SK-N-SH (cell line): ENCODE measurements at regions not wholly inside any gene's neighbourhood (a gene's known extent, or its start where the extent isn't known, plus 50 kb on each side); places are given as distances from the start of the nearest gene placed in this dataset.

Source experiments
- CTCF ChIA-PET: fragments of 300-600, 350-600 bp; formaldehyde crosslinking; extraction: SDS; loops from one replicate; lab custom pipeline; 2021; lab: Yijun Ruan, JAX
- POLR2A ChIA-PET: fragments of 350-600 bp; sonication (Branson Sonifier 250); formaldehyde crosslinking; extraction: SDS; loops from one replicate; lab custom pipeline; 2020; ENCODE audit warnings: antibody characterized with exemption, inconsistent platforms; lab: Yijun Ruan, JAX
- DNase-seq: peaks from one replicate; pipeline ENCODE4 v3.0.0; 2012
- H2AFZ ChIP-seq: fragments of 200-600 bp; sonication (generic); 2 replicates; pipeline ENCODE4 v1.8.1; 2016; ENCODE audit warnings: antibody characterized with exemption, mild to moderate bottlenecking, low read depth
- H3F3A ChIP-seq: fragments of 200-600 bp; sonication (generic); replicated peaks from 2 replicates; pipeline ENCODE3; 2016; ENCODE audit warnings: antibody characterized with exemption, mild to moderate bottlenecking; ENCODE audit not compliant: insufficient read depth
- H3K27ac ChIP-seq, 2 experiments: fragments of 200-500 bp in 1 of 2; fragments of 200-600 bp in 1 of 2; sonication (Bioruptor generic) in 1 of 2; sonication (generic), shearing (Covaris generic) in 1 of 2; 2 replicates each; pipeline versions ENCODE4 v1.5.1 to v1.6.1; 2014 to 2016; ENCODE audit warnings: low read depth in 2 of 2, inconsistent platforms in 1 of 2, low read length in 1 of 2, mild to moderate bottlenecking in 1 of 2, mixed read lengths in 1 of 2
- H3K27me3 ChIP-seq: fragments of 200-600 bp; sonication (generic), shearing (Covaris generic); 2 replicates; pipeline ENCODE4 v1.6.1; 2016; ENCODE audit warnings: mixed run types; ENCODE audit not compliant: insufficient read depth
- H3K36me3 ChIP-seq, 2 experiments: fragments of 200-500 bp in 1 of 2; fragments of 200-600 bp in 1 of 2; sonication (Bioruptor generic) in 1 of 2; sonication (generic) in 1 of 2; replicated peaks in 1 of 2; 2 replicates each; pipeline versions ENCODE3 to v1.5.1; 2014 to 2016; ENCODE audit warnings: low read length in 1 of 2, mild to moderate bottlenecking in 1 of 2; ENCODE audit not compliant: insufficient read depth in 2 of 2, control insufficient read depth in 1 of 2
- H3K4me1 ChIP-seq, 2 experiments: fragments of 200-500 bp in 1 of 2; fragments of 200-600 bp in 1 of 2; sonication (Bioruptor generic) in 1 of 2; sonication (generic), shearing (Covaris generic) in 1 of 2; 2 replicates each; pipeline versions ENCODE4 v1.5.1 to v1.6.1; 2014 to 2016; ENCODE audit warnings: low read depth in 1 of 2, low read length in 1 of 2, mixed run types in 1 of 2; ENCODE audit not compliant: insufficient read depth in 2 of 2, control insufficient read depth in 1 of 2
- H3K4me2 ChIP-seq: fragments of 200-600 bp; sonication (generic), shearing (Covaris generic); 2 replicates; pipeline ENCODE4 v1.6.1; 2017; ENCODE audit warnings: mixed run types
- H3K4me3 ChIP-seq, 2 experiments: fragments of 200-500 bp in 1 of 2; fragments of 200-600 bp in 1 of 2; sonication (Bioruptor generic) in 1 of 2; sonication (generic), shearing (Covaris generic) in 1 of 2; 2 replicates each; pipeline versions ENCODE4 v1.5.1 to v1.8.1; 2014 to 2016; ENCODE audit warnings: low read depth in 2 of 2, inconsistent platforms in 1 of 2, low read length in 1 of 2, mild to moderate bottlenecking in 1 of 2, mixed read lengths in 1 of 2, moderate library complexity in 1 of 2
- H3K79me2 ChIP-seq: fragments of 200-600 bp; sonication (generic); 2 replicates; pipeline ENCODE4 v1.8.1; 2017; ENCODE audit warnings: mild to moderate bottlenecking; ENCODE audit not compliant: insufficient read depth
- H3K9ac ChIP-seq: fragments of 200-600 bp; sonication (generic); 2 replicates; pipeline ENCODE4 v1.6.1; 2017; ENCODE audit warnings: mixed run types
- H3K9me2 ChIP-seq: fragments of 200-600 bp; sonication (generic); 2 replicates; pipeline ENCODE4 v1.6.1; 2017; ENCODE audit warnings: mixed run types
- H3K9me3 ChIP-seq: fragments of 200-600 bp; sonication (generic); 2 replicates; pipeline ENCODE4 v1.6.1; 2017; ENCODE audit warnings: mixed run types, mild to moderate bottlenecking, moderate library complexity
- H4K20me1 ChIP-seq: fragments of 200-600 bp; sonication (generic); 2 replicates; pipeline ENCODE4 v1.6.1; 2017; ENCODE audit warnings: mild to moderate bottlenecking, mixed run types; ENCODE audit not compliant: insufficient read depth
- ELF1 ChIP-seq: IDR thresholded peaks from 2 replicates; pipeline ENCODE4 v1.4.0; 2012
- FOSL2 ChIP-seq: IDR thresholded peaks from 2 replicates; pipeline ENCODE4 v1.4.0; 2012; ENCODE audit warnings: low read depth, mild to moderate bottlenecking, moderate library complexity, borderline replicate concordance
- FOXJ3 ChIP-seq: sonication (generic); formaldehyde crosslinking; IDR thresholded peaks from 2 replicates; pipeline ENCODE4 v1.5.1; 2020; ENCODE audit warnings: mild to moderate bottlenecking, missing genetic modification reagents
- MXI1 ChIP-seq: IDR thresholded peaks from 2 replicates; pipeline ENCODE4 v1.6.1; 2012; ENCODE audit warnings: mild to moderate bottlenecking, low read depth, low read length, improper control_type of control experiment
- NFIC ChIP-seq: IDR thresholded peaks from 2 replicates; pipeline ENCODE4 v1.4.0; 2012; ENCODE audit warnings: borderline replicate concordance
- NRF1 ChIP-seq: IDR thresholded peaks from 2 replicates; pipeline ENCODE4 v1.6.1; 2012; ENCODE audit warnings: low read depth, mild to moderate bottlenecking, low read length
- RAD21 ChIP-seq: IDR thresholded peaks from 2 replicates; pipeline ENCODE4 v1.6.1; 2012; ENCODE audit warnings: mild to moderate bottlenecking, low read length
- RCOR1 ChIP-seq: fragments of 150-350 bp; IDR thresholded peaks from 2 replicates; pipeline ENCODE4 v1.6.1; 2017; ENCODE audit warnings: antibody characterized with exemption, low read length
- REST ChIP-seq: IDR thresholded peaks from 2 replicates; pipeline ENCODE4 v1.6.1; 2012; ENCODE audit warnings: mild to moderate bottlenecking, low read depth, low read length, moderate library complexity
- WGBS: methylation state at CpG from one replicate; pipeline ENCODE4 v1.1.6; 2017; ENCODE audit warnings: low lambda C conversion rate; 5-methylcytosine and 5-hydroxymethylcytosine counted together

GRCh38 chr10:35795131-35795824 lies 153.2 kb upstream of the FZD8 start:
- POLR2A ChIA-PET: no interaction called here
- CTCF ChIA-PET: no interaction called here
- no peaks in the 10 kb centered on the region for H4K20me1 ChIP-seq
- no peaks in the 10 kb centered on the region for H3K4me1 ChIP-seq
- no peaks in the 10 kb centered on the region for H3K9me3 ChIP-seq
- 58% methylated on average over 12 of the region's 13 CpGs for WGBS
- TF ChIP-seq FOSL2: no peak
- TF ChIP-seq, all 33 proteins: peak for 0
- no peak overlapping the region; the same call in 1 of the 2 replicates for H2AFZ ChIP-seq
- no peaks in the 10 kb centered on the region for H3K9me2 ChIP-seq
- H3K27ac ChIP-seq: no peak overlapping the region
- H3K9ac ChIP-seq: no peak overlapping the region
- no peak overlapping the region for H3K4me3 ChIP-seq
- no peaks in the 10 kb centered on the region for H3K36me3 ChIP-seq
- H3K79me2 ChIP-seq: no peaks in the 10 kb centered on the region
- H3K4me2 ChIP-seq: no peak overlapping the region
- no peak for DNase-seq
- no peaks in the 10 kb centered on the region for H3K27me3 ChIP-seq
- H3F3A ChIP-seq: peaks cover 2% of the 10 kb centered on the region

- no peaks in the 10 kb centered on the region for H3K79me2 ChIP-seq
- no peak overlapping the region for H2AFZ ChIP-seq
- H3K4me1 ChIP-seq: no peaks in the 10 kb centered on the region
- no peak overlapping the region for H3K4me3 ChIP-seq
- peaks cover 5% of the 10 kb centered on the region for H3F3A ChIP-seq
- H3K27ac ChIP-seq: no peak overlapping the region
- H4K20me1 ChIP-seq: no peaks in the 10 kb centered on the region
- WGBS: 89% methylated on average over 9 of the region's 12 CpGs
- no peaks in the 10 kb centered on the region for H3K27me3 ChIP-seq
- no peak for DNase-seq
- no peaks in the 10 kb centered on the region for H3K36me3 ChIP-seq
- ChIA-PET POLR2A (no interaction called here), CTCF (interaction anchor here (0.6 kb wide), 1 partner anchor 15 kb away, joined by 3 read pairs; no protein-coding TSS in a partner anchor)
- TF ChIP-seq NFIC (no peak), FOXJ3 (no peak), MXI1 (no peak), NRF1 (no peak), REST (no peak), RCOR1 (no peak), RAD21 (no peak), ELF1 (no peak)
- H3K9me3 ChIP-seq: no peaks in the 10 kb centered on the region
- H3K4me2 ChIP-seq: no peak overlapping the region
- no peak overlapping the region for H3K9ac ChIP-seq
- H3K9me2 ChIP-seq: no peaks in the 10 kb centered on the region
Measured at GRCh38 chr10:35794703-35795102, 152.6 kb upstream of the FZD8 start.
